NCI-H774 (cell line): ENCODE measurements at regions not wholly inside any gene's neighbourhood (a gene's known extent, or its start where the extent isn't known, plus 50 kb on each side); places are given as distances from the start of the nearest gene placed in this dataset.

Experiments used
- DNase-seq: peaks from one replicate; lab custom pipeline; 2025; lab: John Stamatoyannopoulos, UW

- no peak for DNase-seq
Measured at GRCh38 chr18:56021809-56022195, 433.8 kb upstream of the TCF4 start.

GRCh38 chr18:56021136-56021808 is 433.3 kb upstream of the TCF4 start:
- DNase-seq, result no peak

GRCh38 chr18:56019908-56020307 is 431.9 kb upstream of the TCF4 start:
- DNase-seq, result no peak

GRCh38 chr18:56019156-56019555 is 431.2 kb upstream of the TCF4 start:
- DNase-seq, result no peak

GRCh38 chr18:56009411-56009810 is 421.4 kb upstream of the TCF4 start:
- no peak for DNase-seq

- DNase-seq, result no peak
Measured at GRCh38 chr18:56003720-56004088, 415.7 kb upstream of the TCF4 start.

- DNase-seq, result no peak
Measured at GRCh38 chr18:56003009-56003719, 415.2 kb upstream of the TCF4 start.

- no peak for DNase-seq
Measured at GRCh38 chr18:56001576-56001975, 413.6 kb upstream of the TCF4 start.

GRCh38 chr18:56000041-56000440 is 412.0 kb upstream of the TCF4 start:
- DNase-seq, result no peak

- no peak for DNase-seq
Measured at GRCh38 chr18:55999641-56000040, 411.6 kb upstream of the TCF4 start.

GRCh38 chr18:55998801-55999385 is 410.9 kb upstream of the TCF4 start:
- no peak for DNase-seq

- no peak for DNase-seq
Measured at GRCh38 chr18:55998071-55998522, 410.1 kb upstream of the TCF4 start.

- DNase-seq, result no peak
Measured at GRCh38 chr18:55997151-55997561, 409.2 kb upstream of the TCF4 start.

GRCh38 chr18:55996717-55997116 is 408.7 kb upstream of the TCF4 start:
- DNase-seq, result no peak

- no peak for DNase-seq
Measured at GRCh38 chr18:55990186-55990585, 402.2 kb upstream of the TCF4 start.

GRCh38 chr18:55988537-55988936 is 400.5 kb upstream of the TCF4 start:
- no peak for DNase-seq

- no peak for DNase-seq
Measured at GRCh38 chr18:55983433-55983832, 395.4 kb upstream of the TCF4 start.

- no peak for DNase-seq
Measured at GRCh38 chr18:55982992-55983391, 395.0 kb upstream of the TCF4 start.

- no peak for DNase-seq
Measured at GRCh38 chr18:55981712-55982475, 393.9 kb upstream of the TCF4 start.

- DNase-seq, result no peak
Measured at GRCh38 chr18:55974521-55974920, 386.5 kb upstream of the TCF4 start.

- DNase-seq, result no peak
Measured at GRCh38 chr18:55968550-55968949, 380.6 kb upstream of the TCF4 start.

GRCh38 chr18:55967019-55967418 is 379.0 kb upstream of the TCF4 start:
- DNase-seq, result no peak

GRCh38 chr18:55964171-55964570 is 376.2 kb upstream of the TCF4 start:
- no peak for DNase-seq
